ENCODE measurements at regions not wholly inside any gene's neighbourhood (a gene's known extent, or its start where the extent isn't known, plus 50 kb on each side); places are given as distances from the start of the nearest gene placed in this dataset.
"Not testable (repeated sequence)": the region's sequence is repeated elsewhere in the genome, so short reads cannot be mapped to it uniquely, and the experiment has no call there.

DNA sequence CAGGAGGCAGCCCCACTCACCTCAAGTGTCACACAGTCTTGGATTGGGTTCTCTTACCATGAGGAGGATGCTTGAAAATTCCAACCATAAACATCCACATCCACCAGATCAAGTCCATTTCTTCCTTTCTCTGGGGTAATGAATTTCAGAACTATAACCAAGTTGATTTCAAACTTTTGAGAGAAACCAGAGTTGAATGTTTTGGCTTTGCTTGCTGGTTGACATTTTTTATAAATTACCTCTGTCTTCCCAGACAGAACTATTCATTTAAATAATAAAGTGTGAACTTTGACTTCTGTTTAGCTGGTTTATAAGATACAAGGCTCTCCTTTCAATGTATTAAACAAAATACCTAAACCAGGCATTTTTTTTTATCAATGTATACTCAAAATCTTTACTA, 550.7 kb downstream of the KCTD12 start:
- DNase-seq: no peak

DNA sequence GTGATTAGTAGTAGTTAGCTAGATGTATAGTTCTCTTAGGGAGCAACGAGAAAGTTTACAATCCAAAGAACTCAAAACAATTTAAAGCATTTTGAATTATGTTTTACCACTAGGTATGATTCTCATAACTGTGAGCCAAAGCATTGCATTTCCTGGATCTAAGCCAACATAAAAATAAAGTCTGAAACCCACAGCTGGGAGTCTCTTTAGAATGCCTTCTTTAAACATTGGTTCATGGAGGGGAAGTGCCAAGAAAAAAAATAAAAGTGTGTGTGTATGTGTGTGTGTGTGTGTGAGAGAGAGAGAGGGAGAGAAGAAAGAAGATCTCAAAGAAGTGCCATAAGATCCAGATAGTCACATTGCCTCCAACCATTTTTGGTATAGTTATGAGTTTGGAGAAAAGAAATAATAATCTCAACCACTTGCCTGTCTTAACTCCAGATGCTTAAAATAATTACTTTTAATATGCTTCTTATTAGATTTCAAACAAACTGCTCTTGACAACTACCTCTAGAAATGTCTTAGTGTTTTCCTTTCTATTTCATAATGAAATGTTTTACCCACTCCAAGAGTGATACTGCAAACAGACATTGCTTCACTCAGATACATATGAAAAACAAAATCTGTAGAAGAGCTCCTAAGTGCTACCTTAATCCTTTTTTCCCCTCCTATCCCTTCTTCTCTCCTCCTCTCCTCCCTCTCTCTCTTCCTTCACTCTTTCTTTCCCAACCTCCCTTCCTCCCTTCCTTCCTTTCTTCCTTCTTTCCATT, 554.1 kb downstream of the KCTD12 start:
- DNase-seq: no peak

- peak; percentile 63 for DNase-seq
Measured at GRCh38 chr13:76330761-76331160, 555.4 kb downstream of the KCTD12 start.

- no peak for DNase-seq
Measured at GRCh38 chr13:76329866-76330580, 556.2 kb downstream of the KCTD12 start.

DNA sequence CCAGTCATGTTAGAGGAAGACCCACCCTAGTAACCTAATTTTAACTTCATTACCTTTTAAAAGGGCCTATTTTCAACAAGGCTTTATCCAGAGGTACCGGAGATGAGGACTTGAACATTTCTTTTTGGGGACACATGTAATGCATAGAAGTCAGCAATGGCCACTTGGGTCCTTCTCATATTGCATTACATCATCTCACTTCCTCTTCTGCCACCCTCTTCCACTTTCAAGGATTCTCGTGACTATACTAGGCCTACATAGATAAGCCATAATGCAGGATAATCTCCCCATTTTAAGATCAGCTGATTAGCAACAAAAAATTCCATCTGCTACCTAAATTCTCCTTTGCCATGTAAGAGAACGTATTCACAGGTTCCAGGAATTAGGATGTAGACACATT, 557.2 kb downstream of the KCTD12 start:
- no peak for DNase-seq

GRCh38 chr13:76326343-76326742, 559.9 kb downstream of the KCTD12 start:
- DNase-seq: no peak

GRCh38 chr13:76319921-76320320, 566.3 kb downstream of the KCTD12 start:
- no peak for DNase-seq

DNA sequence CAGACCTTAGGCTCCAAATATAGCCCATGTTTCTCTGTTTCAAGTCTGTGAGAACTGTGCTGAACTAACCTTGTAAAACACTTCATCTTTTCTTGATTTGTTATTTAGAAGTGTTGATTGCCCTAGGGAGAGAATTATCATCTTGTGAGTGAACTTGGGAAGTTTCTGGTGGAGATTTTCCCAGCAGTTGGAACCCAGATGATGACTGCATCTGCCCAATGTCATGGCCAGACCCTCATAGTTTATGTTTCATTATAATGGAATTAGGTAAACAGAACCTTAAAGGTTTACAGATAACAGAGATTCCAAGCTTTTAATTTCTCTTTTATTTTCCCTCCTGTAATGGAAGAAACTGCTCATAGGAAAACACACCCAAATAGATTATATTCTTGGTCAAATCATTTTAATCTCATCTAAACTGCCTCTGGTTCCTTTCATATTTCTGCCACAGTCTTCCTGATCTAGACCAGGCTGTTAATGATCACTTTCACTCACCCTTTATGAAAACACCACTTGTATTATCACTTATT, 569.1 kb downstream of the KCTD12 start:
- no peak for DNase-seq

GRCh38 chr13:76314495-76314894, 571.7 kb downstream of the KCTD12 start:
- no peak for DNase-seq

DNA sequence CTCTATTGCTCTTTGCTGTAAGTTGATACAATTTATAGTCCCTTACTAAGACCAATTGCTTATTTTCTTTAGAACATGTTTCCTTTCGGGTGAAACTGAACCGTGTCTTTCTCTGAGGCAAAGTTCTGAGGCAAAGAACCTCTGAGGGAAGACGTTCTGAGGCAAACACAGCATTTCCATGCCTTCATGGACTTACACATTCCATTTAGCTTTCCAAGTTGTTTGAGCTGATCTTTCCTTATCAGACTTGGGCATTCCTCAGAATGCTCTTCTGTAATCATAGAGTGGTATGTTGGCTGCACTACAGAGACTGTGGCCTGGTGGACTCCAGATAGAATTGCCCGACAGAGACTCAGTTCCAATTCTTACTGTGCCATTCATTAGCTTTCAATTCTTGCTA, 579.1 kb downstream of the KCTD12 start:
- no peak for DNase-seq

GRCh38 chr13:76300688-76301087, 585.5 kb downstream of the KCTD12 start:
- no peak for DNase-seq

GRCh38 chr13:76297331-76297730, 588.9 kb downstream of the KCTD12 start:
- DNase-seq: no peak

DNA sequence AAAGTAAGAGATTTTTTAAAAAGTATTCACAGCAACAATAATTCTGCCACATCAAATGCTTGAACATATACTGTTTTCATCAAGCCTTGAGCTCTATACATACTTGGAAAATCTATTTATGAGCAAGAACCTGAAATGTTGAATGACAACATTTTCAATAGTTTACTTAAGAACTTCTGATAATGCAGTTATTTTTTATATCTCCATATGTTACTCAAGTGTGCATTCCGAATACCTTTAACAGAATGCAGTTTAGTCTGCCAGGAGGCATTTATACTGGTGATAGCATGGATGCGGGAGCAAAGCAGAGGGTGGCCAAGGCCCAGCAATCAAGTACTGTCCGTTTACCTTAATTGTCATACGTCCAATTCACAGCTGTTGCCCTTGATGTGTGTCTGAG, 589.5 kb downstream of the KCTD12 start:
- DNase-seq: no peak

DNA sequence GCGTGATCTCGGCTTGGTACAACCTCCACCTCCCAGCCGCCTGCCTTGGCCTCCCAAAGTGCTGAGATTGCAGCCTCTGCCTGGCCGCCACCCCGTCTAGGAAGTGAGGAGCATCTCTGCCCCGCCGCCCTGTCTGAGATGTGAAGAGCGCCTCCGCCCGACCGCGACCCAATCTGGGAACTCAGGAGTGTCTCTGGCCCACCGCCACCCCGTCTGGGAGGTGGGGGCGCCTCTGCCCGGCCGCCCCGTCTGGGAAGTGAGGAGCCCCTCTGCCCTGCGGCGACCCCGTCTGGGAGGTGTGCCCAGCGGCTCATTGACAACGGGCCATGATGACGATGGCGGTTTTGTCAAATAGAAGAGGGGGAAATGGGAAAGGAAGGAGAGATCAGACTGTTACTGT, 591.2 kb downstream of the KCTD12 start:
- not testable (repeated sequence) for DNase-seq

- no peak for DNase-seq
Measured at GRCh38 chr13:76293751-76294150, 592.5 kb downstream of the KCTD12 start.

GRCh38 chr13:76293346-76293745, 592.9 kb downstream of the KCTD12 start:
- DNase-seq: no peak

DNA sequence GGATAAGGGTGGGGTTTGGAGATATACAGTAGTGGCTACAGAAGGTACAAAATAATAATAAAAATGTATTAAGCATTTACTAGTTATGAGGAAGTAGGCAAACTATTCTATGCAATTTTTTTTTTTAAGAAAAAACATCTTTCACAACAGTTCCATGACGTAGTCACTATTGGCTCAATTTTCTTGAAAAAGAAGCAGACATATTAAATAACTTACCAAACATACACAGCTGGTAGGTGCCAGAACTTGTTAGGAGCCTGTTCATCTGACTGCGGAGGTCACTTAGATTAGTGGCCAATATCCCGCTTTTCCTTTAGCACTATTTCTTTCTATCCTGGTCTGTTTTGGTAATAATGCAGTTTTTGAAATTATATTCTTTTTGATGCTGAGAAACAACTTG, 593.5 kb downstream of the KCTD12 start:
- DNase-seq: no peak

GRCh38 chr13:76292031-76292430, 594.2 kb downstream of the KCTD12 start:
- no peak for DNase-seq

DNA sequence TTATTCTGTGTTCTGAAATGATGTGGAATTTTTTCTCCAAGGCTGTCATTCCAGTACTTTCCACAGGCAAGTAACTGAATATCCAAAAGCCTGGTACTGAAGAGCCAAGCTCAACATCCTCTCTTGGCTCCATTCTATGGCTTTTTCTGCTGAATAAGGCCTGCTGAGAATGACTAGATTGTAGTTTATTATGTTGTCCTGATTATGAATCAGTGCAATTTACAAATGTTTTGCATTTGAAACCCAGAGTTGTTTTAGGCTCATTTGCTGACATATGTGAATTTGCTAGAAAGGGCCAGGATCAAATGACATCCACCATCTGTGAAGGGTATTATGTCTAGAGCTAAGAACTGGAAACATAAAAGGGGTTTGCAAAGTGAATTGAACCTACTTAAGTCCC, 596.6 kb downstream of the KCTD12 start:
- no peak for DNase-seq

DNA sequence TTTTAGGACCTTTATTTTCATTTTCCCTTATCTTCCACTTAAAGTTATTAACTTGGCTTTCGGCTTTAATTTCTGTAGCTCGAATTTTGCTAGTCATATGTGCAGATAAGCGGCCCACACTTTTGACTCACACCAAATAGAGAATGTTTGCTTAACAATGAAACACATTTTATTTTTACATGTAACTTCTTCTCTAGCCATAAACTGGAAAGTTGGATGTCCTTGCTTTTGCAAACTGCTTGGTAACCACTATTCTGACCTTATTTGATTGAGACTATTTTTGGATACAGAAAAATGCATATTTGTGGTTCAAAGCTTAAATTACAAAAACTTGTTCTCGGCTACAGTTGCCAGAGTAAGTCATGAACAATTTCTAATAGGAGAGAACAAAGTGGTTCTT, 600.0 kb downstream of the KCTD12 start:
- no peak for DNase-seq

DNA sequence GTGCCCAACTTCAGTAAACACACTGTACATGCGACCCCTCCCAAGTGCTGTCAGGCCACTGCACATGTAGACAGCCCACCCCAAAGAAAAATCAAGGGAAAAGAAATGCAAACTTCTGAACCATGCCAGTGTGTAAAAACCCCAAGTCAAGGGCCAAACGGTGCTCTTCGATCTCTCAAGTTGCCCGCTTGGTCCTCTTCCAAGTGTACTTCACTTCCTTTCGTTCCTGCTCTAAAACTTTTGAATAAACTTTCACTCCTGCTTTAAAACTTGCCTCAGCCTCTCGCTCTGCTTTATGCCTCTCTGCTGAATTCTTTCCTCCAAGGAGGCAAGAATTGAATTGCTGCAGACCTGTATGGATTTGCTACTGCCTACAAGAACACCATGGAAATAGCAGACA, 600.7 kb downstream of the KCTD12 start:
- no peak for DNase-seq

DNA sequence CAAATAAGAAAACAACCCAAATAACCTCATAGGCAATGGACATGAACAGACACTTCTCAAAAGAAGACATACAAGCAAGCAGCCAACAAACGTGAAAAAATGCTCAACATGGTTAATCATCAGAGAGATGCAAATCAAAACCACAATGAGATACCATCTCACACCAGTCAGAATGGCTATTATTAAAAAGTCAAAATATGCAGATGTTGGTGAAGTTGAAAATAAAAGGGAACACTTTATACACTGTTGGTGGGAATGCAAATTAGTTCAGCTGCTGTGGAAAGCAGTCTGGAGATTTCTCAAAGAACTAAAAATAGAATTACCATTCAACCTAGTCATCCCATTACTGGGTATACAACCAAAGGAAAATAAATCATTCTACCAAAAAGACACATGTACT, 606.4 kb downstream of the KCTD12 start:
- DNase-seq: not testable (repeated sequence)

- no peak for DNase-seq
Measured at GRCh38 chr13:76271728-76272232, 614.4 kb downstream of the KCTD12 start.

DNA sequence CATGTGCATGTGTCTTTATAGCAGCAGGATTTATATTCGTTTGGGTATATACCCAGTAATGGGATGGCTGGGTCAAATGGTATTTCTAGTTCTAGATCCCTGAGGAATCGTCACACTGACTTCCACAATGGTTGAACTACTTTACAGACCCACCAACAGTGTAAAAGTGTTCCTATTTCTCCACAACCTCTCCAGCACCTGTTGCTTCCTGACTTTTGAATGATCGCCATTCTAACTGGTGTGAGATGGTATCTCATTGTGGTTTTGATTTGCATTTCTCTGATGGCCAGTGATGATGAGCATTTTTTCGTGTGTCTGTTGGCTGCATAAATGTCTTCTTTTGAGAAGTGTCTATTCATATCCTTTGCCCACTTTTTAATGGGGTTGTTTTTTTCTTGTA, 617.9 kb downstream of the KCTD12 start:
- not testable (repeated sequence) for DNase-seq
